GM06990 (cell line): ENCODE measurements at regions not wholly inside any gene's neighbourhood (a gene's known extent, or its start where the extent isn't known, plus 50 kb on each side); places are given as distances from the start of the nearest gene placed in this dataset.

Experiments
- DNase-seq: peaks from one replicate; pipeline ENCODE4 v3.0.0-alpha.2; 2011; ENCODE audit not compliant: insufficient read length; ENCODE audit errors: extremely low read depth
- H3K27me3 ChIP-seq: replicated peaks from 2 replicates; pipeline ENCODE4 v1.6.0; 2011; ENCODE audit warnings: low read length; ENCODE audit not compliant: control insufficient read depth, insufficient read depth
- H3K36me3 ChIP-seq: 2 replicates; pipeline ENCODE4 v1.5.1; 2011; ENCODE audit warnings: low read length; ENCODE audit not compliant: control insufficient read depth, insufficient read depth
- H3K4me3 ChIP-seq: replicated peaks from 2 replicates; pipeline ENCODE4 v1.5.1; 2011; ENCODE audit warnings: low read depth, mild to moderate bottlenecking, control low read depth, low read length
- TF ChIP-seq, protein P1 (sequence below): IDR thresholded peaks from 2 replicates; pipeline ENCODE4 v1.5.1; 2011; ENCODE audit warnings: low read length, control low read depth, mild to moderate bottlenecking, inconsistent platforms; ENCODE audit not compliant: insufficient read depth, poor library complexity, severe bottlenecking

DNA sequence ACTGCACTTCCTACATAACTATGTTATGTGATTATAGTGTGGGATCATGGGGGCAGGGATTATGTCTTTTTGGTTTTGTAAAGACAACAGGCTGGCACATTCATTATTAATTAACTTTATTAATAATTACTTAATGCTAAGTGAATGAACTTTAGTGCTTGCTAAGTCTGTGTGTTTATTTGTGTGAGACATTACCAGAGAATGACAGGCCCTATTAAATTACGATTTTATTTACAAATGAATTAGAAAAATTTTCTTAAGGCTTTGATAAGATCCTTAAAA, 100.9 kb downstream of the CD83 start:
- no peak for DNase-seq
- H3K4me3 ChIP-seq: no peak overlapping the region
- TF ChIP-seq, protein P1, sequence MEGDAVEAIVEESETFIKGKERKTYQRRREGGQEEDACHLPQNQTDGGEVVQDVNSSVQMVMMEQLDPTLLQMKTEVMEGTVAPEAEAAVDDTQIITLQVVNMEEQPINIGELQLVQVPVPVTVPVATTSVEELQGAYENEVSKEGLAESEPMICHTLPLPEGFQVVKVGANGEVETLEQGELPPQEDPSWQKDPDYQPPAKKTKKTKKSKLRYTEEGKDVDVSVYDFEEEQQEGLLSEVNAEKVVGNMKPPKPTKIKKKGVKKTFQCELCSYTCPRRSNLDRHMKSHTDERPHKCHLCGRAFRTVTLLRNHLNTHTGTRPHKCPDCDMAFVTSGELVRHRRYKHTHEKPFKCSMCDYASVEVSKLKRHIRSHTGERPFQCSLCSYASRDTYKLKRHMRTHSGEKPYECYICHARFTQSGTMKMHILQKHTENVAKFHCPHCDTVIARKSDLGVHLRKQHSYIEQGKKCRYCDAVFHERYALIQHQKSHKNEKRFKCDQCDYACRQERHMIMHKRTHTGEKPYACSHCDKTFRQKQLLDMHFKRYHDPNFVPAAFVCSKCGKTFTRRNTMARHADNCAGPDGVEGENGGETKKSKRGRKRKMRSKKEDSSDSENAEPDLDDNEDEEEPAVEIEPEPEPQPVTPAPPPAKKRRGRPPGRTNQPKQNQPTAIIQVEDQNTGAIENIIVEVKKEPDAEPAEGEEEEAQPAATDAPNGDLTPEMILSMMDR: no peak
- no peaks in the 10 kb centered on the region for H3K36me3 ChIP-seq
- H3K27me3 ChIP-seq: no peaks in the 10 kb centered on the region

DNA sequence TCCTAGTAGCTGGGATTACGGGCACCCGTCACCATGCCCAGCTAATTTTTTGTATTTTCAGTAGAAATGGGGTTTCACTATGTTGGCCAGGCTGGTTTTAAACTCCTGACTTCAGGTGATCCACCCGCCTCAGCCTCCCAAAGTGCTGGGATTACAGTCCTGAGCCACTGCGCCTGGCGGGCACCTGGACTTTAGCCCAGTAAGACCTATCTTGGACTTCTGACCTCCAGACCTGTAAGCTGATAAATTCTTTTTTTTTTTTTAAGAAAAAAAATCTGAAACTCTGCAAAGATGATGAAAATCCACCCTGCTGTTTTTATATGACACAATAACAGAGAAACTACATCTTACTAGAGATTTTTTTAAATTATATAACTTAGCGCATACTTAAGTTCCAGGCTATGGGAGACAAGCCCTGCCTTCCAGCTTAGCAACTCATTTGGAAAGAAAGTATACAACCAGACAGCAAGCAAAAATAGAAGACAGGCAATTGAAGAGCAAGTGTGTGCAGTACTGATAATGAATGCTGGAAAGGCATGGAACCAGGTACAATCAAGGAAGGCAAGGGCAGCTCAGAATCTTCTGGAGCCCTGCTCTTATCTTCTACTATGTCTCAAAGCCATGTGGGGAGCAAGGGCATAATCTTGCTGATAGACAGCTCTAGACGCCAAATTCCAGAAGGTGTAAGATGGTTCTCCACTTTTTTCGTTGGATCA, 104.2 kb downstream of the CD83 start:
- TF ChIP-seq, protein P1: no peak
- no peaks in the 10 kb centered on the region for H3K27me3 ChIP-seq
- H3K36me3 ChIP-seq: no peaks in the 10 kb centered on the region
- DNase-seq: no peak
- no peak overlapping the region for H3K4me3 ChIP-seq

DNA sequence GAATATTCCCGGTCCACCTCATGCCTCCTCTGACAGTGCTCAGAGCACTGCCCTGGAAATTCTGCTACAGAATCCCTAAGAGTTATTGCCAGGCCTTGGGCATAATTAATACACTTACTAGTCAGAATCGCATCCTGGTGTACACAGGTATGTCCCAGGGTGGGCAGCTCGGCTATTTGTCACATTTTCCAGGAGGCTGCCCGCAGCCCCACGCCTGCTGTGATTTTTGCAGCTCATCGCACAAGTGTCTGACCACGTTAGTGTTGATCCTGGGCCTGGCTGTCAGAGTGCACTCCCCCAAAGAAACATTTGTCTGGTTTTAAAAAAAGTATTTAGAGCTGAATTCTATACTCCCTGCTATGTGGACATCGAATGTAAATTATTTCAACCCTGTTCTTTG, 105.4 kb downstream of the CD83 start:
- H3K27me3 ChIP-seq: no peaks in the 10 kb centered on the region
- no peak for DNase-seq
- TF ChIP-seq, protein P1: no peak
- no peak overlapping the region for H3K4me3 ChIP-seq
- H3K36me3 ChIP-seq: no peaks in the 10 kb centered on the region

DNA sequence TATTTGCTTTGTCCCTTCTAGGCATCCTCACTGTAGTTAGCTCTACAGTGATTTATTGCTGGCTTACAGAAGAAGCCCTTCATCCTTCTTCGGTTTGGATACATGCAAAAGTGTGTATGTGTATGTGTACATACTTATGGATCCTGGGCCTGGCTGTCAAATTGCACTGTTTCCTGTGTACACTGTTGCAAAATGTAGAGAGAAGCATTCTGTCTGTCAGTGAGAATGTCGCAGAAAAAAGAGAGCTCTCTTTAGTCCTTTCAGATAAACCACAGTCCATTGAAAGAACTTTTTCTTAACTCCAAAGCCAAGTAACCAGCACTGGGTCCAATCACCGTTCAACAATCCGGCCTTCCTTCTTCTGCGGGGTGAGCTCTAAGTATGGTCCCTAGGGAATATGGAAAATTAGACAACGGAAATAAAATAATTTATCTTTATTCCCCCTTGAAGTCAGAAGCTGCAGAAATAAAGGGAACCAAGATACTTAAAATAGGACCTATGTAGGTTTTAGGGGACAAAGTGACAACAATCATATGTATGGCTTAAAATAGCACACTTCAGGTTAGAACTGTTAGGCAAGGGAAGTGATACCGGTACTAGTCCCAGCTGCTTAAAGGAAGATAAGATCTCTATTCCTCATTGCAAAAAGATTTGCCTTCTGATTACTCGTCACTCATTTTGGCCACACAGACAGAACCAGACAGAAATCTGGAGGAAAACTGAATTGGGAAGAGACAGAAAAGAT, 107.0 kb downstream of the CD83 start:
- no peaks in the 10 kb centered on the region for H3K27me3 ChIP-seq
- DNase-seq: no peak
- H3K4me3 ChIP-seq: no peak overlapping the region
- TF ChIP-seq, protein P1: no peak
- H3K36me3 ChIP-seq: no peaks in the 10 kb centered on the region

DNA sequence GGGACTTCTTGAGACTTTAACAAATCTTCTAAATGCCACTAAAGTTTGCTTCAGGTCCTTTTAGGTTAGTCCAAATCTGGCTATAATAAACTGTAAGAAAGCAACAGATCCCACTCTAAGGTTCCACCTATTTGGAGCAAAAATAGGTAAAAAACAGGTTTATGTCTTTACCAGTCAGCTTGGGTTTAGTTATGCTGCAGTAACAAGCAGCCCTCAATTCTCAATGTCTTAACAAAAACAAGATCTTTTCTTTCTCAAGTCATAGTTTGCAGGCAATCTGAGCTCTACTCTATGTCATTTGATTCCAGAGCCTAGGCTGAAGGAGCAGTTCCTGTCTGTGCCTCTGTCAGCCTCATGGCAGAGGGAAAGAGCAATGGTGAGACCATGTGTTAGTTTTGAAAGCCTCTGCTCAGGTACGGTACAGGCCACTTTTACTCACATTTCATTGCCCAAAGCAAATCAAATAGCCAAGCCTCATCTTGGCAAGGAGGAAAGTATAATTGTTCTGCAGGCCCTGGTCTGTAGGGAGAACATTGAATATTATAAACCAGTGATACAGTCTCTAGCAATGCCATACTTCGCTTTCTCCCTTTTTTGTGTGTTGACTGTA, 108.6 kb downstream of the CD83 start:
- TF ChIP-seq, protein P1: no peak
- no peaks in the 10 kb centered on the region for H3K27me3 ChIP-seq
- no peaks in the 10 kb centered on the region for H3K36me3 ChIP-seq
- H3K4me3 ChIP-seq: no peak overlapping the region
- no peak for DNase-seq
